GM12892 (cell line): ENCODE measurements at regions not wholly inside any gene's neighbourhood (a gene's known extent, or its start where the extent isn't known, plus 50 kb on each side); places are given as distances from the start of the nearest gene placed in this dataset.

Experiments used
- POLR2A ChIP-seq: IDR thresholded peaks from 2 replicates; pipeline ENCODE4 v1.6.1; 2011; ENCODE audit warnings: low read depth, low read length, control low read depth
- POLR2AphosphoS5 ChIP-seq: IDR thresholded peaks from 2 replicates; pipeline ENCODE4 v1.6.1; 2011; ENCODE audit warnings: low read depth, low read length, control low read depth

DNA sequence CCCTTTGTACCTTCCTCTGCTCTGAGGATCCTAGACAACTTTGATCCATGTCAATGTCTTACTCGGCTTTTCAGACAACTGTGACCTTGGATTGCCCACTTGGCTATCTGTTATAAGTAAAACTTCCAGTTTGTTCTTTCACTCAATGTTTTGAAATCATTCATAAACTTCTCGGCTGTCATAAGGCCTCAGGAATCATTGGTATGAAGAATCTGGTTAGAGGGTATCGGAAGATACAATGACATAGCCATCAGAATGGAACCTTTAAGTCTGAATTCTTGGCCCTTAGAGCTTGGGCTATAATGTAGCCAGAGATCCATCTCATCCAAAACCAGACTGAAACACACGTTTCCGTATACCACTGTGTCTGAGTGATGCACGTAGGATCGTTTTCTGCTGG lies 59.0 kb upstream of the WDR1 start:
- TF ChIP-seq POLR2A, result no peak
- no peak for TF ChIP-seq POLR2AphosphoS5
